GM06990 (cell line): ENCODE measurements at regions not wholly inside any gene's neighbourhood (a gene's known extent, or its start where the extent isn't known, plus 50 kb on each side); places are given as distances from the start of the nearest gene placed in this dataset.

Experiments
- DNase-seq: peaks from one replicate; pipeline ENCODE4 v3.0.0-alpha.2; 2011; ENCODE audit not compliant: insufficient read length; ENCODE audit errors: extremely low read depth
- H3K27me3 ChIP-seq: replicated peaks from 2 replicates; pipeline ENCODE4 v1.6.0; 2011; ENCODE audit warnings: low read length; ENCODE audit not compliant: control insufficient read depth, insufficient read depth
- H3K36me3 ChIP-seq: 2 replicates; pipeline ENCODE4 v1.5.1; 2011; ENCODE audit warnings: low read length; ENCODE audit not compliant: control insufficient read depth, insufficient read depth
- H3K4me3 ChIP-seq: replicated peaks from 2 replicates; pipeline ENCODE4 v1.5.1; 2011; ENCODE audit warnings: low read depth, mild to moderate bottlenecking, control low read depth, low read length
- TF ChIP-seq, protein P1 (sequence below): IDR thresholded peaks from 2 replicates; pipeline ENCODE4 v1.5.1; 2011; ENCODE audit warnings: low read length, control low read depth, mild to moderate bottlenecking, inconsistent platforms; ENCODE audit not compliant: insufficient read depth, poor library complexity, severe bottlenecking

DNA sequence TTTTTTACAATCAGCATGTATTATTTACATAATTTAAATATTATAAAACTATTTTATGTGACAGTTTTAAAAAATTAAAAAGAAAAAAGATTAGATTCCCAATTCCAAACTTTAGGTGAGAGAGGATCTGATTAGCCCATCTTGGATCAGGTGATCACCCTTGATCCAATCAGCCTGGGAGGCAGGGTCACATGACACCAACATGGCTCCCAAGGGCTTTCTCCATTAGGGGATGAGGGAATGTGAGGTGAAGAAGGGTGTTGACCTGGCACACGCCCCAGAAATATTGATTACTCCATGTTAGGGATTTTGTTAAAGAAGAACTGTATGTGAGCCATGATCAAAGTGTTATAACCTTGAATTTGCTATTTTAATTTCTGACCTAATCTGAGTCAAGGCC, 225.4 kb downstream of the RBM19 start:
- no peak for DNase-seq
- TF ChIP-seq, protein P1, sequence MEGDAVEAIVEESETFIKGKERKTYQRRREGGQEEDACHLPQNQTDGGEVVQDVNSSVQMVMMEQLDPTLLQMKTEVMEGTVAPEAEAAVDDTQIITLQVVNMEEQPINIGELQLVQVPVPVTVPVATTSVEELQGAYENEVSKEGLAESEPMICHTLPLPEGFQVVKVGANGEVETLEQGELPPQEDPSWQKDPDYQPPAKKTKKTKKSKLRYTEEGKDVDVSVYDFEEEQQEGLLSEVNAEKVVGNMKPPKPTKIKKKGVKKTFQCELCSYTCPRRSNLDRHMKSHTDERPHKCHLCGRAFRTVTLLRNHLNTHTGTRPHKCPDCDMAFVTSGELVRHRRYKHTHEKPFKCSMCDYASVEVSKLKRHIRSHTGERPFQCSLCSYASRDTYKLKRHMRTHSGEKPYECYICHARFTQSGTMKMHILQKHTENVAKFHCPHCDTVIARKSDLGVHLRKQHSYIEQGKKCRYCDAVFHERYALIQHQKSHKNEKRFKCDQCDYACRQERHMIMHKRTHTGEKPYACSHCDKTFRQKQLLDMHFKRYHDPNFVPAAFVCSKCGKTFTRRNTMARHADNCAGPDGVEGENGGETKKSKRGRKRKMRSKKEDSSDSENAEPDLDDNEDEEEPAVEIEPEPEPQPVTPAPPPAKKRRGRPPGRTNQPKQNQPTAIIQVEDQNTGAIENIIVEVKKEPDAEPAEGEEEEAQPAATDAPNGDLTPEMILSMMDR = no peak
- H3K27me3 ChIP-seq = no peaks in the 10 kb centered on the region; the same call in 1 of the 2 replicates
- no peak overlapping the region for H3K4me3 ChIP-seq
- H3K36me3 ChIP-seq = no peaks in the 10 kb centered on the region

DNA sequence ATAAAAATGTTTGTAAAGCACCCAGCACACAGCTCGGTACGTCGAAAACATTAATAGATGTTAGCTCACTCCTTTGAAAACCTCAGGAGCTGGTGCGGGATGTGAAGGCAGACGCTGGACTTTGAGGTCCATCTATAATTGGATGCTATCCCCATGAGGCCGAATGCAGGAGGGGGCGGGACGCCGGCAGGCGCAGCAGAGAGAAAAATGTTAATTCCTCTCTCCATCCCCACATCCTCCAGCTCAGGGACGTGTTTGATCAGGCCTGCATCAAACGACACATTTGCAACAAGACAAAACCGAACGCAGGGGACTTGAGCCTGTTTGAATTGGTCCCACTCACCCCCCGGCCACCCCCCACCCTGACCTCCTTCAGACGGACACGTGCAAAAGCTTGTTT, 231.0 kb downstream of the RBM19 start:
- H3K27me3 ChIP-seq = no peaks in the 10 kb centered on the region; the same call in 1 of the 2 replicates
- TF ChIP-seq, protein P1 = no peak
- no peak for DNase-seq
- H3K4me3 ChIP-seq = no peak overlapping the region
- no peaks in the 10 kb centered on the region for H3K36me3 ChIP-seq

DNA sequence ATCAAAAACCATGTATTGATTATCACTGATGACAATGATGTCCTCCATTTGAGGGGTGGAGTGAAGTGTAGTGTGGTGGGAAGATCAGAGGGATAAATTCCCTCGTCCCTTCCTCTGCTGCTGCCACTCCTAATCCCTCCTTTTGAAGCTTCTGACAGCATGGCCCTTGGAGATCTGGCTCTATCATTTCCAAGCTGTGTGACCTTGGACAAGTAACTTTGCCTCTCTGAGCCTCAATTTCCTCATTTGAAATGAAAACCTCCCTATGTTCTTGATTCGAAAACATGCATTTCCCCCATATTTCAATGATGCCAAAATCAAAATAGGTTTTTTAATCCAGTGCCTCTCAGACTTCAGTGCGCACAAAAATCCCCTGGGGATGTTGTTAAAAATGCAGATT, 231.6 kb downstream of the RBM19 start:
- no peaks in the 10 kb centered on the region; the same call in 1 of the 2 replicates for H3K27me3 ChIP-seq
- no peaks in the 10 kb centered on the region for H3K36me3 ChIP-seq
- no peak for DNase-seq
- H3K4me3 ChIP-seq = no peak overlapping the region
- TF ChIP-seq, protein P1 = no peak

DNA sequence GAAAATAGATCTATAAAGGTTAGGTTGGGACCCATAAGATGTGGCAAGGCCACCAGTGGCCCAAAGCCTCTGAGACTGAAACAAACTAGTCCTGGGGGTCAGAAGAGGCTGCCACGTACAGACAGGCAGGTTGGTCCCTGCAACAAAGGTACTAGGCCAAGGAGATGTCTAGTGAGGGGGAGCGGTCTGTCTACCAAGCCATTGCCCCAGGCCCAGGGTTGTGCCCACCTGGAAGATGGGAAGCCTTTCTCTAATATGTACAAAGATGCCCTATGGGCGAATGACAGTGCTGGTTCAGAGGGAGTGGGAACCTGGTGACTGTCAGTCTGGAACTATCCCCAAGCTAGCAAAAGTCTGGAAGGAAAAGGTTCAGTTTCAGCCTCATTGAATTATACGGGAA, 233.2 kb downstream of the RBM19 start:
- TF ChIP-seq, protein P1 = no peak
- no peaks in the 10 kb centered on the region for H3K36me3 ChIP-seq
- no peak overlapping the region for H3K4me3 ChIP-seq
- DNase-seq = no peak
- H3K27me3 ChIP-seq = no peaks in the 10 kb centered on the region; the same call in 1 of the 2 replicates

DNA sequence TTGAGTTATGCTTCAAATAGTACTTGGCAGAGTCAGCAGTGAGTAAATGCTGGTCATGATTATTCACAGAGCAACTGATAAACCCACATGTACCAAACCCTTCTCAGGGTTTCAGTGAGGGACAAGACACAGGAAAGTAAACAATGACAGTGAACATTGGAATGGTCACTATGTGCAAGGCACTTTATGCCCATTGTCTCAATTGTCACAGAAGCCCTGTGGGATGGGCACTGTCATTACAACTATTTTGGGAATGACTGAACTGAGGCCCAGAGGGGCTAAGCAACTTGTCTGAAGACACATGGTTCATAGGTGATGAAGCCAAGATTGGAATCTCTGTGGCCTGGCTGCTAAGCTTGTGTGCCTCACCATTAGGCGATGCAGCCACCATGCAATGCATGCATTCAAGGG, 238.5 kb downstream of the RBM19 start:
- DNase-seq = no peak
- TF ChIP-seq, protein P1 = no peak
- no peaks in the 10 kb centered on the region for H3K36me3 ChIP-seq
- H3K4me3 ChIP-seq = no peak overlapping the region
- H3K27me3 ChIP-seq = no peaks in the 10 kb centered on the region; the same call in 1 of the 2 replicates

DNA sequence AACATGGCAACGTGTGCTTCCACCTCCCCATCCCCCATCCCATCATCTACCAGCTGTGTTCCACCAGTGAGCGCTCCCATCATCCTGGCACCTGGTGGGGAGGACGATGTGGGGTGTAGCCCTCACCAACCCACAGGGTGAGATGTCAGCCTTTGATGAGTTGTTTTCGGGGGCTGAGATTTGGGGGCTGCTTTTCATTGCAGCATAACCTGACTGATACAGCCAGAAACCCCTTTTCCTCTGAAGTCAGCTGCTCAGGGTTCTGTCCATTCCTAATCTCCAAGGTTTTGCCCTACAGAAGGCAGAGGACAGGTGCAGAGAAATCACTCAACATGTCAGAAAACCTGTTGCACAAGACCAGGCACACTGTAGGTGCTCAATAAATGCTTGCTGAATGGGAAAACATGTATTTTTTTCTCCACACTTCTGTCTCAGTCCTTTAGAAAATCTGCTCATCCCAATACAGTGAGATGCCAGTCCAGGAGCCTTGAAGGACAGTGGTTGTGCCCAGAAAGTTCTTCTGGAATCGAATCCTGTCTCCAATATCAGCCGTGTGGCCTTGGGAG, 239.8 kb downstream of the RBM19 start:
- TF ChIP-seq, protein P1 = no peak
- Histone ChIP-seq H3K4me3 (no peak overlapping the region), H3K27me3 (no peaks in the 10 kb centered on the region; the same call in 1 of the 2 replicates), H3K36me3 (no peaks in the 10 kb centered on the region)
- no peak for DNase-seq
